ENCODE measurements at regions not wholly inside any gene's neighbourhood (a gene's known extent, or its start where the extent isn't known, plus 50 kb on each side); places are given as distances from the start of the nearest gene placed in this dataset.

DNA sequence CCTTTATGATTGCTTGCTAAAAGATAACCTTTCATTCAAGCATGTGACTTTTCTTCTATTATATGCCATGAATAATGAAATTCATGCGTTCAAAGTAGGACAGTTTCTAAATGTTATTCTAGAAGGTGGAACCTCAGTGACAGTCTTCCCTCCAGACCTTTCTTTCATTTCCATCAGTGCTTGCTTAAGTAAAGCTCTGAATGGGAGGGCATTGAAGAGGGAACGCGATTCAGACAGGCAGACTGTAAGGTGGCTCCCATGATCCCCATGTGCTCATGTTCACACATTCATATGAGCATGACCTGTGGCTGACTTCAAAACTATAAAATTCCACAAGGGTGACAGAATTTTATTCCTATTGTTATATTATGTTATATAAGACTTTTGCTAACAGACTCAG lies 1367.3 kb upstream of the IGFBP7 start:
- Histone ChIP-seq H3K9me3 (ENCODE audit: low read length) (no peaks in the 10 kb centered on the region), H2AFZ (ENCODE audit: low read length) (no peak overlapping the region), H3K27me3 (ENCODE audit: insufficient read depth, low read length) (no peaks in the 10 kb centered on the region), H3K9me2 (ENCODE audit: low read depth, low read length) (no peaks in the 10 kb centered on the region), H3K4me3 (ENCODE audit: low read depth, low read length, poor library complexity, severe bottlenecking) (no peak overlapping the region), H3K79me2 (ENCODE audit: insufficient read depth, low read length) (no peaks in the 10 kb centered on the region), H3K9ac (ENCODE audit: low read length) (no peak overlapping the region), H3F3A (ENCODE audit: insufficient read depth, low read length) (no peaks in the 10 kb centered on the region), H3K4me1 (ENCODE audit: insufficient read depth, low read length, severe bottlenecking) (no peaks in the 10 kb centered on the region), H4K20me1 (ENCODE audit: insufficient read depth, low read length) (no peaks in the 10 kb centered on the region), H3K27ac (ENCODE audit: low read depth, low read length, poor library complexity, severe bottlenecking) (no peak overlapping the region), H3K36me3 (ENCODE audit: insufficient read depth, low read length) (no peaks in the 10 kb centered on the region), H3K4me2 (ENCODE audit: low read length) (no peak overlapping the region)
- TF ChIP-seq, protein P1, sequence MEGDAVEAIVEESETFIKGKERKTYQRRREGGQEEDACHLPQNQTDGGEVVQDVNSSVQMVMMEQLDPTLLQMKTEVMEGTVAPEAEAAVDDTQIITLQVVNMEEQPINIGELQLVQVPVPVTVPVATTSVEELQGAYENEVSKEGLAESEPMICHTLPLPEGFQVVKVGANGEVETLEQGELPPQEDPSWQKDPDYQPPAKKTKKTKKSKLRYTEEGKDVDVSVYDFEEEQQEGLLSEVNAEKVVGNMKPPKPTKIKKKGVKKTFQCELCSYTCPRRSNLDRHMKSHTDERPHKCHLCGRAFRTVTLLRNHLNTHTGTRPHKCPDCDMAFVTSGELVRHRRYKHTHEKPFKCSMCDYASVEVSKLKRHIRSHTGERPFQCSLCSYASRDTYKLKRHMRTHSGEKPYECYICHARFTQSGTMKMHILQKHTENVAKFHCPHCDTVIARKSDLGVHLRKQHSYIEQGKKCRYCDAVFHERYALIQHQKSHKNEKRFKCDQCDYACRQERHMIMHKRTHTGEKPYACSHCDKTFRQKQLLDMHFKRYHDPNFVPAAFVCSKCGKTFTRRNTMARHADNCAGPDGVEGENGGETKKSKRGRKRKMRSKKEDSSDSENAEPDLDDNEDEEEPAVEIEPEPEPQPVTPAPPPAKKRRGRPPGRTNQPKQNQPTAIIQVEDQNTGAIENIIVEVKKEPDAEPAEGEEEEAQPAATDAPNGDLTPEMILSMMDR (IDR thresholded peaks at IDR 0.05; ENCODE audit: low read length), result no peak
- TF ChIP-seq EZH2 (IDR thresholded peaks at IDR 0.05; ENCODE audit: borderline replicate concordance, low read length), result no peak

DNA sequence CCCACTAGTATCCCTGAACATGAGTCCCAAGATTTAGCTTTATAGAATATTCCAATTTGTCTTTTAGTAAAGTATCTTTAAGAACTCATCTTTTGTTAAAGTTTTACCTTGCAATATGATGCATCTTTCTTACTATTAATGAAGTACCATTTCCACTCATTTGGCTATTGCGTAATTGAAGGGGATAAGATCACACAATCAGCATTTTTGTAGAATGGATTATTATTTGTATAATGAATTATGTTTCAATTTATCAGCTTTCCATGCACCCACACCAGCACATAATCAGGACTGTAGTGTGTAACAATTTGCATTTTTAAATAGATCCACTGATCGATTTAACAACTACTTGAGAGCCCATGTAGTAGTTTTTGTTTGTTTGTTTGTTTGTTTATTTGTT lies 1364.9 kb upstream of the IGFBP7 start:
- H3K27ac ChIP-seq (ENCODE audit: low read depth, low read length, poor library complexity, severe bottlenecking), result no peak overlapping the region
- H3K9ac ChIP-seq (ENCODE audit: low read length), result no peak overlapping the region
- no peak overlapping the region for H2AFZ ChIP-seq (ENCODE audit: low read length)
- H3K9me2 ChIP-seq (ENCODE audit: low read depth, low read length), result no peaks in the 10 kb centered on the region
- no peaks in the 10 kb centered on the region for H3K27me3 ChIP-seq (ENCODE audit: insufficient read depth, low read length)
- H3K79me2 ChIP-seq (ENCODE audit: insufficient read depth, low read length), result no peaks in the 10 kb centered on the region
- no peaks in the 10 kb centered on the region for H3K9me3 ChIP-seq (ENCODE audit: low read length)
- H4K20me1 ChIP-seq (ENCODE audit: insufficient read depth, low read length), result no peaks in the 10 kb centered on the region
- H3K4me3 ChIP-seq (ENCODE audit: low read depth, low read length, poor library complexity, severe bottlenecking), result no peak overlapping the region
- H3F3A ChIP-seq (ENCODE audit: insufficient read depth, low read length), result no peaks in the 10 kb centered on the region
- TF ChIP-seq, protein P1 (IDR thresholded peaks at IDR 0.05; ENCODE audit: low read length), result no peak
- no peaks in the 10 kb centered on the region for H3K36me3 ChIP-seq (ENCODE audit: insufficient read depth, low read length)
- no peaks in the 10 kb centered on the region for H3K4me1 ChIP-seq (ENCODE audit: insufficient read depth, low read length, severe bottlenecking)
- H3K4me2 ChIP-seq (ENCODE audit: low read length), result no peak overlapping the region

DNA sequence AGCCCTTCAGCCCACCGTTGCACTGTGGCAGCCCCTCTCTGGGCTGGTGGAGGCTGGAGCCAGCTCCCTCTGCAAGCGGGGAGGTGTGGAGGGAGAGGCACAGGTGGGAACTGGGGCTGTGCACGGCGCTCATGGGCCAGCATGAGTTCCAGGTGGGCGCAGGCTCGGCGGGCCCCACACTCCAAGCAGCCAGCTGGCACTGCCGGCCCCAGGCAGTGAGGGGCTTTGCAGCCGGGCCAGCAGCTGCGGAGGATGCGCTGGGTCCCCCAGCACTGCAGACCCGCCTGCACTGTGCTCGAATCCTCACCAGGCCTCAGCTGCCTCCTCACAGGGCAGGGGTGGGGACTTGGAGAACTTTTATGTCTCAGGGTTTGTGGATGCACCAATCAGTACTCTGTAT lies 1354.8 kb upstream of the IGFBP7 start:
- no peaks in the 10 kb centered on the region for H4K20me1 ChIP-seq (ENCODE audit: insufficient read depth, low read length)
- no peaks in the 10 kb centered on the region for H3K9me2 ChIP-seq (ENCODE audit: low read depth, low read length)
- H3K27ac ChIP-seq (ENCODE audit: low read depth, low read length, poor library complexity, severe bottlenecking), result no peak overlapping the region
- no peak overlapping the region for H2AFZ ChIP-seq (ENCODE audit: low read length)
- H3K36me3 ChIP-seq (ENCODE audit: insufficient read depth, low read length), result no peaks in the 10 kb centered on the region
- H3K4me2 ChIP-seq (ENCODE audit: low read length), result no peak overlapping the region
- H3K27me3 ChIP-seq (ENCODE audit: insufficient read depth, low read length), result no peaks in the 10 kb centered on the region
- no peak overlapping the region for H3K4me3 ChIP-seq (ENCODE audit: low read depth, low read length, poor library complexity, severe bottlenecking)
- H3K9ac ChIP-seq (ENCODE audit: low read length), result no peak overlapping the region
- H3K79me2 ChIP-seq (ENCODE audit: insufficient read depth, low read length), result no peaks in the 10 kb centered on the region
- no peaks in the 10 kb centered on the region for H3K9me3 ChIP-seq (ENCODE audit: low read length)
- no peaks in the 10 kb centered on the region for H3K4me1 ChIP-seq (ENCODE audit: insufficient read depth, low read length, severe bottlenecking)
- H3F3A ChIP-seq (ENCODE audit: insufficient read depth, low read length), result no peaks in the 10 kb centered on the region
- TF ChIP-seq, protein P1 (IDR thresholded peaks at IDR 0.05; ENCODE audit: low read length), result no peak
- no peak for TF ChIP-seq EZH2 (IDR thresholded peaks at IDR 0.05; ENCODE audit: borderline replicate concordance, low read length)

Data from OCI-LY1 (cell line).